ENCODE measurements at regions not wholly inside any gene's neighbourhood (a gene's known extent, or its start where the extent isn't known, plus 50 kb on each side); places are given as distances from the start of the nearest gene placed in this dataset.

- H3K27me3 ChIP-seq (ENCODE audit: control insufficient read depth in 3 of 3, insufficient read depth in 3 of 3, low read length in 3 of 3) = no peaks in the 10 kb centered on the region
- no peaks in the 10 kb centered on the region for H3K36me3 ChIP-seq (ENCODE audit: control insufficient read depth in 3 of 3, insufficient read depth in 3 of 3, low read length in 3 of 3)
Observed at GRCh38 chr2:118183381-118183780, 95.1 kb downstream of the INSIG2 start.

GRCh38 chr2:118179445-118179844 is 91.2 kb downstream of the INSIG2 start:
- Histone ChIP-seq H3K27me3 (ENCODE audit: control insufficient read depth in 3 of 3, insufficient read depth in 3 of 3, low read length in 3 of 3) (peaks cover 0 to 2% (median 0%) of the 10 kb centered on the region in 3 donors), H3K27ac (ENCODE audit: low read depth, low read length) (no peak overlapping the region), H3K9me3 (ENCODE audit: control insufficient read depth in 3 of 3, low read length in 3 of 3) (no peaks in the 10 kb centered on the region), H3K36me3 (ENCODE audit: control insufficient read depth in 3 of 3, insufficient read depth in 3 of 3, low read length in 3 of 3) (no peaks in the 10 kb centered on the region), H3K9ac (ENCODE audit: low read depth in 1 of 3, low read length in 3 of 3) (no peak overlapping the region), H3K4me3 (ENCODE audit: low read length in 3 of 3) (no peak overlapping the region), H3K4me1 (ENCODE audit: control insufficient read depth in 3 of 3, insufficient read depth in 3 of 3, low read length in 3 of 3) (no peaks in the 10 kb centered on the region)

More at GRCh38 chr2:118183381-118183780, 95.1 kb downstream of the INSIG2 start:
- no peak overlapping the region for H3K9ac ChIP-seq (ENCODE audit: low read depth in 1 of 3, low read length in 3 of 3)
- H3K9me3 ChIP-seq (ENCODE audit: control insufficient read depth in 3 of 3, low read length in 3 of 3) = no peaks in the 10 kb centered on the region
- no peak overlapping the region for H3K27ac ChIP-seq (ENCODE audit: low read depth, low read length)
- no peak overlapping the region for H3K4me3 ChIP-seq (ENCODE audit: low read length in 3 of 3)
- H3K4me1 ChIP-seq (ENCODE audit: control insufficient read depth in 3 of 3, insufficient read depth in 3 of 3, low read length in 3 of 3) = peaks cover 5 to 13% (median 8%) of the 10 kb centered on the region in 3 donors

GRCh38 chr2:118177884-118178283 is 89.6 kb downstream of the INSIG2 start:
- H3K9ac ChIP-seq (ENCODE audit: low read depth in 1 of 3, low read length in 3 of 3) = no peak overlapping the region
- H3K4me3 ChIP-seq (ENCODE audit: low read length in 3 of 3) = no peak overlapping the region
- H3K36me3 ChIP-seq (ENCODE audit: control insufficient read depth in 3 of 3, insufficient read depth in 3 of 3, low read length in 3 of 3) = no peaks in the 10 kb centered on the region
- no peaks in the 10 kb centered on the region for H3K9me3 ChIP-seq (ENCODE audit: control insufficient read depth in 3 of 3, low read length in 3 of 3)
- no peak overlapping the region for H3K27ac ChIP-seq (ENCODE audit: low read depth, low read length)
- H3K4me1 ChIP-seq (ENCODE audit: control insufficient read depth in 3 of 3, insufficient read depth in 3 of 3, low read length in 3 of 3) = no peaks in the 10 kb centered on the region
- H3K27me3 ChIP-seq (ENCODE audit: control insufficient read depth in 3 of 3, insufficient read depth in 3 of 3, low read length in 3 of 3) = peaks cover 0 to 3% (median 2%) of the 10 kb centered on the region in 3 donors

GRCh38 chr2:118177318-118177717 is 89.0 kb downstream of the INSIG2 start:
- no peak overlapping the region for H3K9ac ChIP-seq (ENCODE audit: low read depth in 1 of 3, low read length in 3 of 3)
- H3K4me1 ChIP-seq (ENCODE audit: control insufficient read depth in 3 of 3, insufficient read depth in 3 of 3, low read length in 3 of 3) = no peaks in the 10 kb centered on the region
- H3K9me3 ChIP-seq (ENCODE audit: control insufficient read depth in 3 of 3, low read length in 3 of 3) = no peaks in the 10 kb centered on the region
- H3K36me3 ChIP-seq (ENCODE audit: control insufficient read depth in 3 of 3, insufficient read depth in 3 of 3, low read length in 3 of 3) = no peaks in the 10 kb centered on the region
- no peak overlapping the region for H3K4me3 ChIP-seq (ENCODE audit: low read length in 3 of 3)
- H3K27ac ChIP-seq (ENCODE audit: low read depth, low read length) = no peak overlapping the region
- peaks cover 0 to 4% (median 3%) of the 10 kb centered on the region in 3 donors for H3K27me3 ChIP-seq (ENCODE audit: control insufficient read depth in 3 of 3, insufficient read depth in 3 of 3, low read length in 3 of 3)

- no peaks in the 10 kb centered on the region for H3K9me3 ChIP-seq (ENCODE audit: control insufficient read depth in 3 of 3, low read length in 3 of 3)
- H3K9ac ChIP-seq (ENCODE audit: low read depth in 1 of 3, low read length in 3 of 3) = no peak overlapping the region
- H3K27me3 ChIP-seq (ENCODE audit: control insufficient read depth in 3 of 3, insufficient read depth in 3 of 3, low read length in 3 of 3) = peaks cover 0 to 6% (median 5%) of the 10 kb centered on the region in 3 donors
- H3K4me1 ChIP-seq (ENCODE audit: control insufficient read depth in 3 of 3, insufficient read depth in 3 of 3, low read length in 3 of 3) = no peaks in the 10 kb centered on the region
- no peaks in the 10 kb centered on the region for H3K36me3 ChIP-seq (ENCODE audit: control insufficient read depth in 3 of 3, insufficient read depth in 3 of 3, low read length in 3 of 3)
- no peak overlapping the region for H3K27ac ChIP-seq (ENCODE audit: low read depth, low read length)
- H3K4me3 ChIP-seq (ENCODE audit: low read length in 3 of 3) = no peak overlapping the region
Observed at GRCh38 chr2:118176601-118177000, 88.3 kb downstream of the INSIG2 start.

GRCh38 chr2:118171546-118171945 is 83.3 kb downstream of the INSIG2 start:
- no peak overlapping the region for H3K4me3 ChIP-seq (ENCODE audit: low read length in 3 of 3)
- H3K27ac ChIP-seq (ENCODE audit: low read depth, low read length) = no peak overlapping the region
- H3K27me3 ChIP-seq (ENCODE audit: control insufficient read depth in 3 of 3, insufficient read depth in 3 of 3, low read length in 3 of 3) = peaks cover 0 to 6% (median 6%) of the 10 kb centered on the region in 3 donors
- H3K9me3 ChIP-seq (ENCODE audit: control insufficient read depth in 3 of 3, low read length in 3 of 3) = no peaks in the 10 kb centered on the region
- peaks cover 4% of the 10 kb centered on the region in 3 donors for H3K4me1 ChIP-seq (ENCODE audit: control insufficient read depth in 3 of 3, insufficient read depth in 3 of 3, low read length in 3 of 3)
- H3K36me3 ChIP-seq (ENCODE audit: control insufficient read depth in 3 of 3, insufficient read depth in 3 of 3, low read length in 3 of 3) = no peaks in the 10 kb centered on the region
- no peak overlapping the region for H3K9ac ChIP-seq (ENCODE audit: low read depth in 1 of 3, low read length in 3 of 3)

GRCh38 chr2:118169359-118170005 is 81.2 kb downstream of the INSIG2 start:
- Histone ChIP-seq H3K9ac (ENCODE audit: low read depth in 1 of 3, low read length in 3 of 3) (no peak overlapping the region), H3K4me1 (ENCODE audit: control insufficient read depth in 3 of 3, insufficient read depth in 3 of 3, low read length in 3 of 3) (peaks cover 4% of the 10 kb centered on the region in 3 donors), H3K27ac (ENCODE audit: low read depth, low read length) (no peak overlapping the region), H3K27me3 (ENCODE audit: control insufficient read depth in 3 of 3, insufficient read depth in 3 of 3, low read length in 3 of 3) (peaks cover 0 to 6% (median 4%) of the 10 kb centered on the region in 3 donors), H3K36me3 (ENCODE audit: control insufficient read depth in 3 of 3, insufficient read depth in 3 of 3, low read length in 3 of 3) (no peaks in the 10 kb centered on the region), H3K4me3 (ENCODE audit: low read length in 3 of 3) (no peak overlapping the region), H3K9me3 (ENCODE audit: control insufficient read depth in 3 of 3, low read length in 3 of 3) (no peaks in the 10 kb centered on the region)

- H3K27ac ChIP-seq (ENCODE audit: low read depth, low read length) = no peak overlapping the region
Observed at GRCh38 chr2:118168615-118169014, 80.3 kb downstream of the INSIG2 start.

GRCh38 chr2:118167026-118167425 is 78.8 kb downstream of the INSIG2 start:
- Histone ChIP-seq H3K27me3 (ENCODE audit: control insufficient read depth in 3 of 3, insufficient read depth in 3 of 3, low read length in 3 of 3) (peaks cover 0 to 3% (median 0%) of the 10 kb centered on the region in 3 donors), H3K36me3 (ENCODE audit: control insufficient read depth in 3 of 3, insufficient read depth in 3 of 3, low read length in 3 of 3) (no peaks in the 10 kb centered on the region), H3K4me3 (ENCODE audit: low read length in 3 of 3) (no peak overlapping the region), H3K9ac (ENCODE audit: low read depth in 1 of 3, low read length in 3 of 3) (no peak overlapping the region), H3K9me3 (ENCODE audit: control insufficient read depth in 3 of 3, low read length in 3 of 3) (no peaks in the 10 kb centered on the region), H3K4me1 (ENCODE audit: control insufficient read depth in 3 of 3, insufficient read depth in 3 of 3, low read length in 3 of 3) (peaks cover 4% of the 10 kb centered on the region in 3 donors), H3K27ac (ENCODE audit: low read depth, low read length) (no peak overlapping the region)

More at GRCh38 chr2:118168615-118169014, 80.3 kb downstream of the INSIG2 start:
- H3K4me3 ChIP-seq (ENCODE audit: low read length in 3 of 3) = no peak overlapping the region
- peaks cover 4% of the 10 kb centered on the region in 3 donors for H3K4me1 ChIP-seq (ENCODE audit: control insufficient read depth in 3 of 3, insufficient read depth in 3 of 3, low read length in 3 of 3)
- no peaks in the 10 kb centered on the region for H3K36me3 ChIP-seq (ENCODE audit: control insufficient read depth in 3 of 3, insufficient read depth in 3 of 3, low read length in 3 of 3)
- H3K9ac ChIP-seq (ENCODE audit: low read depth in 1 of 3, low read length in 3 of 3) = no peak overlapping the region
- H3K27me3 ChIP-seq (ENCODE audit: control insufficient read depth in 3 of 3, insufficient read depth in 3 of 3, low read length in 3 of 3) = peaks cover 0 to 5% (median 4%) of the 10 kb centered on the region in 3 donors
- H3K9me3 ChIP-seq (ENCODE audit: control insufficient read depth in 3 of 3, low read length in 3 of 3) = no peaks in the 10 kb centered on the region

- H3K36me3 ChIP-seq (ENCODE audit: control insufficient read depth in 3 of 3, insufficient read depth in 3 of 3, low read length in 3 of 3) = no peaks in the 10 kb centered on the region
- H3K27me3 ChIP-seq (ENCODE audit: control insufficient read depth in 3 of 3, insufficient read depth in 3 of 3, low read length in 3 of 3) = no peaks in the 10 kb centered on the region
- H3K9me3 ChIP-seq (ENCODE audit: control insufficient read depth in 3 of 3, low read length in 3 of 3) = no peaks in the 10 kb centered on the region
- no peak overlapping the region for H3K27ac ChIP-seq (ENCODE audit: low read depth, low read length)
- no peak overlapping the region for H3K4me3 ChIP-seq (ENCODE audit: low read length in 3 of 3)
- no peak overlapping the region for H3K9ac ChIP-seq (ENCODE audit: low read depth in 1 of 3, low read length in 3 of 3)
- peaks cover 4% of the 10 kb centered on the region in 3 donors for H3K4me1 ChIP-seq (ENCODE audit: control insufficient read depth in 3 of 3, insufficient read depth in 3 of 3, low read length in 3 of 3)
Observed at GRCh38 chr2:118166242-118166641, 78.0 kb downstream of the INSIG2 start.

Data from skeletal muscle tissue (tissue), 3 donors.